Activated CD4-positive, alpha-beta T cell treated with anti-CD3 and anti-CD28 coated beads, Interleukin-2, amount 10 ng/mL, durations not matched to agents 24 days and 14 days (primary cell): ENCODE measurements at regions not wholly inside any gene's neighbourhood (a gene's known extent, or its start where the extent isn't known, plus 50 kb on each side); places are given as distances from the start of the nearest gene placed in this dataset.

Experiments used
- DNase-seq: peaks from one replicate; pipeline ENCODE4 v3.0.0; 2022
- H3K27ac Mint-ChIP-seq: one replicate; pipeline ENCODE4 v1.8.0; 2022; ENCODE audit warnings: mild to moderate bottlenecking, mixed read lengths
- H3K27me3 Mint-ChIP-seq: one replicate; pipeline ENCODE4 v1.8.0; 2022; ENCODE audit warnings: mixed read lengths
- H3K36me3 Mint-ChIP-seq: one replicate; pipeline ENCODE4 v1.8.0; 2022; ENCODE audit warnings: low read depth, mild to moderate bottlenecking, mixed read lengths
- H3K4me1 Mint-ChIP-seq: one replicate; pipeline ENCODE4 v1.8.0; 2021; ENCODE audit warnings: mixed read lengths
- H3K4me3 Mint-ChIP-seq: one replicate; pipeline ENCODE4 v1.8.0; 2022; ENCODE audit warnings: mild to moderate bottlenecking, moderate library complexity, mixed read lengths
- H3K9me3 Mint-ChIP-seq: one replicate; pipeline ENCODE4 v1.8.0; 2021; ENCODE audit warnings: mixed read lengths
- intact Hi-C: fragments of 100-400 bp; cut with micrococcal nuclease; formaldehyde crosslinking; loops from one replicate; pipeline ENCODE4 v1.15.1; 2023

GRCh38 chr2:236717729-236718128 is 148.1 kb downstream of the ACKR3 start:
- Mint-ChIP-seq H3K9me3 (no peaks in the 10 kb centered on the region), H3K4me1 (no peaks in the 10 kb centered on the region), H3K27me3 (peaks cover 15% of the 10 kb centered on the region), H3K4me3 (no peak overlapping the region), H3K36me3 (no peaks in the 10 kb centered on the region), H3K27ac (no peak overlapping the region)
- DNase-seq = no peak
- intact Hi-C loops = no loop called here

DNA sequence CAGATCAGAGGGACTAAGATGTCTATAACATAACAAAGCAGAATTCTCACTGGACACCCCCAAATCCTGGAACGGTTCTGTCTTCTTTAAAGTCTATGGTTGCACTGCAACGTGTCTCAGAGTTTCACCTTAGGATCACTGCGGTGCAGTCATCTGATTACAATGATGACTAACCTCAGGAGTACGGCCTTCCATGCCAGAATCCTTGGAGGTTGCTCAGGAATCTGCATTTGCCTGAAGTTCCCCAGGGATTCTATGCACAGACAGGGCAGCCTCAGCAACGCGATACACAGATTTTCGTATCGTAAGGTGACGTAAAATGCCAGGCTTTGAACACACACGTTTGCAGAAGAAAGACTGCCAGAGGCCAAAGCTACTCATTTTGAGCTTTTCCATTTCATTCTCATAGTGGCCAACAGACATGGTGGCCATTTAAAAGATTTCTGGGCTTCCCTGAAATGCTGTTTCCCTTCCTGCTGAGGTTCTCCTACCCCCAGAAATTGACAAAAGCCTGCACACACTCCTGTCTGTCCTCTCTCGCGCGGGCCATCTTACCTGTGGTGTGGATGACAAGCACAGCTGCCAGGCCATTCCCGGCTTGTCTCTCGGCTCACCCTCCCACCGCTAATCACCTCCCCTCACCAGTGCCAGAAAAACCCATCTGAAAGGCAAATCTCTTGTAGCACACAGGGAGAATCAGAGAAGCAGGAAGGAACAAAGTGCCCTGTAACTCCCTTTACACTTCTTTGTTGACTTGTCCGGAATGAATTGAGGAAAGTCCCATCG is 148.8 kb downstream of the ACKR3 start:
- Mint-ChIP-seq H3K36me3 (no peaks in the 10 kb centered on the region), H3K27ac (no peak overlapping the region), H3K4me1 (no peaks in the 10 kb centered on the region), H3K27me3 (peaks cover 15% of the 10 kb centered on the region), H3K9me3 (no peaks in the 10 kb centered on the region), H3K4me3 (no peak overlapping the region)
- intact Hi-C loops = no loop called here
- DNase-seq = no peak

DNA sequence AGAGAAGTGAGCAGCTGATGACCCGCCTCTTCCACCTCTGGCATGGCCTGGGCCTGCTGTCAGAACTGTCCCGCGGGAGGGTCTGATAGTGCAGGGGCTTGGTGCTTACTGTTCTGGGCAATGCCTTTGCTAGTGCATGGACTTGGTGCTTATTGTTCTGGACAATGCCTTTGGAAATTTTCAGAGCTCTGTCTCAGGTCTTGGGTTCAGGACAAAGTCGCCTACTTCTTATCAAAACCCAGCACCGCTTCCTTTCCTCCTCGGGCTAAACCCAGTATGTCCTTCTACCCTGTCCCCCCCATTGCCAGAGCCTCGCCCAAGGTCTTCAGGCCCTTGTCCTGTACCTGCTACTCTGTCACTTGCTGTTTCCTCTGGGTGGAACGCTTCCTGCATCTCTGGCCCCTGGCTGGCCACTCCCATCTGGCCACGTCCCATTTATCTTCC is 149.6 kb downstream of the ACKR3 start:
- Mint-ChIP-seq H3K27me3 (peaks cover 15% of the 10 kb centered on the region), H3K9me3 (no peaks in the 10 kb centered on the region), H3K4me1 (no peaks in the 10 kb centered on the region), H3K4me3 (no peak overlapping the region), H3K36me3 (no peaks in the 10 kb centered on the region), H3K27ac (no peak overlapping the region)
- DNase-seq = no peak
- intact Hi-C loops = no loop called here

DNA sequence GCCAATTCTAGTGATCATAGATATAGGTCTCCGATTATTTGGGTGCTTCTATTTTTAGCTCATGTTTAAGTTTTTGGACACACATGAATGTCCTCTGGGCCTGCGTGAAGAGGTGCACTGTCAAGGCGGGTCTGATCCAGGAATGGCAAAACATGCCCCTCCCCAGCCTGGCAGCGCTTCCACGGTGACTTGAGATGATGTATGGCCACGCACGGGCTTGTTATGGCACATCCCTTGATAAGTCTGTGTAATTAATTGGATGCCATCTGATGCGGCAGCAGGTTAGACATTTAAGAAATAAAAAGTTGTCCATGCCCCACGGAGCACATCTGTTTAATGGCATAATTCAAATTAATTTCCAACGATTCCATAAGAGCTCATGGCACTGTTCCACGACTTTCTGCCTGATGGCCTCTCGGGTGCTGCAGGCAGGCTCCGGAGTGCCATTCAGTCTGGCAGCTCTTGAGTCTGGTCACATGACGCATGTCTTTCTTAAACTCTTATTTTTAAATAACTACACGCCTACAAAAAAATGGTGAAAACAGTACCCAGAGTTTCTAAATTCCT is 151.4 kb downstream of the ACKR3 start:
- Mint-ChIP-seq H3K36me3 (no peaks in the 10 kb centered on the region), H3K4me1 (no peaks in the 10 kb centered on the region), H3K27ac (no peak overlapping the region), H3K9me3 (no peaks in the 10 kb centered on the region), H3K4me3 (no peak overlapping the region), H3K27me3 (peaks cover 5% of the 10 kb centered on the region)
- intact Hi-C loops = no loop called here
- DNase-seq = no peak

DNA sequence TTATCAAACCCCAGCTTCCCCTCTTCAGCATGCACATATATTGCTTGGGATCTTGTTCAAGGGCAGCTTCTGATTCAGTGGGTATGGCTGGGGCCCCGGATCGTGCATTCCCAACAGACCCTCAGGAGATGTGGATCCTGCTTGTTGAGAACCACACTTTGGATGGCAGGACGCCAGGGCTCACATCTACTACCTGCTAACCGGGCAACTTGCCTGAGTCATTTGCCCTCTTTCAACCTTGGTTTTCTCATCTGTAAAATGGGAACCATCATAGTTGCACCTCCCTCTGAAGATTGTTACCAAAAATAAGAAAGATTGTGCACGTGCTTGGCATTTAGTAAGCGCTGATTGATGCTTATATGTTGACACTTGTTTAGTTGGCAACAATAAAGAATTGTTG is 154.6 kb downstream of the ACKR3 start:
- no peak overlapping the region for H3K27ac Mint-ChIP-seq
- H3K27me3 Mint-ChIP-seq = peaks cover 2% of the 10 kb centered on the region
- DNase-seq = no peak
- no peaks in the 10 kb centered on the region for H3K9me3 Mint-ChIP-seq
- H3K36me3 Mint-ChIP-seq = no peaks in the 10 kb centered on the region
- no peak overlapping the region for H3K4me3 Mint-ChIP-seq
- intact Hi-C loops = no loop called here
- no peaks in the 10 kb centered on the region for H3K4me1 Mint-ChIP-seq

DNA sequence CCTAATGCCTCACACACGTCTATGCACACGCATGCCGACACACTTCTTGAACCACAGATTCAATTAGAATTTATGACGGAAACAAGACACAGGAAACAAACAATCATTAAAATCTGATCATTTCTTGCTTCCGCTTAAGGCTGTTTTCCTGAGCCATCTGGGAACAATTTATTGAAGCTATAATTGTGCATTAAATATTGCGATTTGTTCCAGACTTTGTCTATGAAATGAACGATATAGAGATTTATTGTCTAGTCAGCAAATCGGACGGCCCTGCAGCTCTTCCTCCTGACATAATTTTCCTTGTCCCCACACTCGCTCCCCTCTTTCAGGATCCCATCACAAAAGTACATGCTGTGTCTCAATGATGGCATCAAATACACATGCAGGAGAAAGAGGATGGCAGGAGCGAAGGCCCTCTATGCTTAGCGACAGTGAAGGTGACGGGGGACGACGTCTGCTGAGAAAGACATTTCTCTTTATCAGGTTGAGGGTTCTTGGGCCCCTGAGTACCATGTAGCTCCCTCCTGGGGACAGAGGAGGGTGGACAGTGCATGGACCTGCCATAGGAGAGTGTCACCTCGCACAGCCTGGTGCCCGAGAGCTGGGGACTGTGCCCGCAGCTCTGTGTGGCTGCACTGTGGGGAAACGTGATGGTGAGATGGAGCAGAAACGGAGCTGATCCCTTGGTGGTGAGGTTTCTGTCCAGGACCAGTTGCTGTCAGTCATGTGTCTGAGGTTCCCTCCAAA is 157.3 kb downstream of the ACKR3 start:
- peaks cover 2% of the 10 kb centered on the region for H3K27me3 Mint-ChIP-seq
- no peak overlapping the region for H3K4me3 Mint-ChIP-seq
- DNase-seq = no peak
- H3K9me3 Mint-ChIP-seq = no peaks in the 10 kb centered on the region
- H3K36me3 Mint-ChIP-seq = no peaks in the 10 kb centered on the region
- intact Hi-C loops = no loop called here
- H3K4me1 Mint-ChIP-seq = no peaks in the 10 kb centered on the region
- H3K27ac Mint-ChIP-seq = no peak overlapping the region

DNA sequence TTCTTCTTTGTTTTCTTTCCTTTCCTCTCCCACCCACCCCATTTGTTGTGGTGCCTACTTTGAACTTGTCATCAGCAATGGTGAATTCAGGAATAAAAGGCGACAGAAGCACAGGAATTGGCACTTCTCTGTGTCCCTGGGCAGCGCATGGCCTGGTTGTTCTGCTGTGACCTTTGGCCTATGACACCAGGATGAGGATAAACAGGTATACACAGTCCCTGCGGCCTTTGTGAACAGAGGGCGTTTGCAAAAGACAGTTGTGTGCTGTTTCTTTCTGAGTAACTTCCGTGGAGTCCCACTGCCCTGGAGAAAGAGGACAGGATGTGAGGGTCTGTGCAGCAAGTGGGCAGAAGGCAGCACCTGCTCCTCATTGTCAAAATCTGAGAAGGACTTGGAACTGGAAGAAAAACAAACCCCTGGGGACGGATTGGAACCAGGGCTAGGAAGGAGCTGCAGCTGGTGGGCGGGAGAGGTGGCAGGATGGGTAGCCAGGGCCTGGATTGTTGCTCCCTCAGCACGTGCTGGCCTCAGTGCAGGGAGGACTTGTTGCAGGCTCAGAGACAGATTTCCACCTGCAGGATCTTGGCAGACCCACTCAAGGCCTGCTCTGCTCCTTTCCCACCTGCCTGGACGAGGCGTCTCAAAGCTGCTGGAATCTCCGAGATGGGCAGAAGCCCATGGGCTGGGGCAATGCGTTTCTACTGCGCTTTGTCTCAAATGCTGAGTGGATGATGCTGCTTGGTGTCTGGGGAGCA is 159.5 kb downstream of the ACKR3 start:
- no peaks in the 10 kb centered on the region for H3K27me3 Mint-ChIP-seq
- intact Hi-C loops = no loop called here
- H3K36me3 Mint-ChIP-seq = no peaks in the 10 kb centered on the region
- DNase-seq = no peak
- no peaks in the 10 kb centered on the region for H3K4me1 Mint-ChIP-seq
- H3K4me3 Mint-ChIP-seq = no peak overlapping the region
- no peak overlapping the region for H3K27ac Mint-ChIP-seq
- H3K9me3 Mint-ChIP-seq = no peaks in the 10 kb centered on the region

DNA sequence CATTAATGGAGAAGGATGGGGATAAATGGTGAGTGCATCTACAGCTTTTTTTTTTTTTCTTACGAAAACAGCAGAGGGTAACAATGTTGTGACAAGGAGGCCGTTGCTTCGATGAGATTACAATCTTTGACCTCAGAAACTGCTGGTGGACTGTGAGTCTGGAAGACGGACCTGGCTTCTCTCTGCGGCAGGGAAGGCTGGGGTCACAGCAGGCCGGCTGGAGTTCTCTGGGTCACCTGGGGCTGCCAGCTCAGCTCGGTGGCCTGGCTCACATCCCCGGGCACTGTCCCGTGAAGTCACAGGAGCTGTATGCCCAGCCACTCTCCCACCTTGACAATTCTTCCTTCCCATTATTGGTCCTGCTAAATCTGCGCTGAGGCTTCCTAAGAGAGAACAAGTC is 160.8 kb downstream of the ACKR3 start:
- no peak overlapping the region for H3K27ac Mint-ChIP-seq
- intact Hi-C loops = no loop called here
- H3K4me1 Mint-ChIP-seq = no peaks in the 10 kb centered on the region
- no peak overlapping the region for H3K4me3 Mint-ChIP-seq
- no peak for DNase-seq
- H3K27me3 Mint-ChIP-seq = no peaks in the 10 kb centered on the region
- H3K9me3 Mint-ChIP-seq = no peaks in the 10 kb centered on the region
- no peaks in the 10 kb centered on the region for H3K36me3 Mint-ChIP-seq

DNA sequence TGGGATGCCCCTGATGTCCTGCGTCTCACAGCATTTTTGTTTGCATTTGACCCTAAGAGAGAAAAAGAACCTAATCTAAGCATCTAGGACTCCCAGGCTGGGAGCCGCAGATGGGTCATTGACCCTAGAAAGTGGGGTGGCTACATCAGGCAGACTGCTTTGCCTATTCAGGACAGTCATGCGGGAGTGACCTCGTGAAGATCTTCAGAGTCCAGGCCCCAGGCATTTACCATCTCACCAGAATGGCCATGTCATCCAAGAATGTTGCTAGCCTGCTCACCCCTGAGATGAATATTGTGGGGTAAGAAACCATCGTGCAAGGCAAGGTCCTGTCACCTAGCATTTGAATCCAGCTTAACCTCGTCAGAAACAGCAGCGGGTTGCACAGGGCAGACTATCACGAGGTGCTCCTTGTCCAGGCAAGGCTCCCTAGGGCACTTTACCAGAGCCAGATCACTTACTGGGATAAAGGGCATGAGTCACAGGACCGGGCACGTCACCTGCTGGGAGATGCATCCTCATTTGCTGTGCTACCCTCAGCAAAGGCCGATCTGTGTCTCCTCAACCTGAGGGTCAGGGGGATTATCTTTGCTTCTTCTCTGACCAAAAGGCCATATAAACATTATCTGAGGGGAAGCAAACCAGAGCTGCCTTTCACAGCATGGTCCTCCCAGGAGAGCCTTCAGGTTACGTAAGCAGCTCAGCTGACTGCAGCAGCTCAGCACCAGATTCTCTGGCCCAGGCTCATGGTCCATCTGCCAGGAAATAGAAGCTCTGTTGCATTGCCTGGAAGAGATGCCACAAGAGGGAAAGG is 162.3 kb downstream of the ACKR3 start:
- Mint-ChIP-seq H3K36me3 (no peaks in the 10 kb centered on the region), H3K4me3 (no peak overlapping the region), H3K9me3 (no peaks in the 10 kb centered on the region), H3K27me3 (peaks cover 2% of the 10 kb centered on the region), H3K4me1 (no peaks in the 10 kb centered on the region), H3K27ac (no peak overlapping the region)
- intact Hi-C loops = no loop called here
- DNase-seq = no peak

DNA sequence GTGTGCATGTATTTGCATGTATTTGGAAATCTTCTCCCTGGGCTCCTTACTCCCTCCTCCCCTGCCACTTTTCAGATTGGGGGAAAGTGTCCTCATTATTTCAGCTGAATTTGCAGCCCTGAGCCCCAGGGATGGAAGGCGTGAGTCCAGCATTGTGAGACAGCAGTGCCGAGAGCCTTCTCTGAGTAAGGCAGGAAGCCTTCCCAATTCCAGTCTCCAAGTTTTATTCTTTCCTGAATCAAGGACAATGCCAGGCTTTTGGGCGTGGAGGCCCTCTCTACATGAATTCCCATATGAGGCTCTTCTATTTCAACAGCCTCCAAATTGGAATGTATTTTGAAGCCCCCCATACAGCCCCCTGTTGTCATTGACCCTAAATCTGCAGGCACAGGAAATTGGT is 163.5 kb downstream of the ACKR3 start:
- intact Hi-C loops = no loop called here
- Mint-ChIP-seq H3K9me3 (no peaks in the 10 kb centered on the region), H3K4me3 (no peak overlapping the region), H3K36me3 (no peaks in the 10 kb centered on the region), H3K27ac (no peak overlapping the region), H3K27me3 (peaks cover 2% of the 10 kb centered on the region), H3K4me1 (no peaks in the 10 kb centered on the region)
- DNase-seq = no peak

- H3K36me3 Mint-ChIP-seq = no peaks in the 10 kb centered on the region
- H3K4me1 Mint-ChIP-seq = no peaks in the 10 kb centered on the region
- H3K4me3 Mint-ChIP-seq = no peak overlapping the region
- DNase-seq = no peak
- peaks cover 2% of the 10 kb centered on the region for H3K27me3 Mint-ChIP-seq
- no peak overlapping the region for H3K27ac Mint-ChIP-seq
- intact Hi-C loops = no loop called here
- H3K9me3 Mint-ChIP-seq = no peaks in the 10 kb centered on the region
Measured at GRCh38 chr2:236735825-236736238, 166.2 kb downstream of the ACKR3 start.

- no peaks in the 10 kb centered on the region for H3K36me3 Mint-ChIP-seq
- H3K9me3 Mint-ChIP-seq = no peaks in the 10 kb centered on the region
- intact Hi-C loops = no loop called here
- H3K27ac Mint-ChIP-seq = no peak overlapping the region
- H3K27me3 Mint-ChIP-seq = peaks cover 4% of the 10 kb centered on the region
- H3K4me3 Mint-ChIP-seq = no peak overlapping the region
- no peak for DNase-seq
- no peaks in the 10 kb centered on the region for H3K4me1 Mint-ChIP-seq
Measured at GRCh38 chr2:236738030-236738429, 168.4 kb downstream of the ACKR3 start.

GRCh38 chr2:236738896-236739295 is 169.3 kb downstream of the ACKR3 start:
- Mint-ChIP-seq H3K36me3 (no peaks in the 10 kb centered on the region), H3K27ac (no peak overlapping the region), H3K9me3 (no peaks in the 10 kb centered on the region), H3K4me1 (no peaks in the 10 kb centered on the region), H3K4me3 (no peak overlapping the region), H3K27me3 (peaks cover 7% of the 10 kb centered on the region)
- no peak for DNase-seq
- intact Hi-C loops = no loop called here
